ENCODE measurements at regions not wholly inside any gene's neighbourhood (a gene's known extent, or its start where the extent isn't known, plus 50 kb on each side); places are given as distances from the start of the nearest gene placed in this dataset.

DNA sequence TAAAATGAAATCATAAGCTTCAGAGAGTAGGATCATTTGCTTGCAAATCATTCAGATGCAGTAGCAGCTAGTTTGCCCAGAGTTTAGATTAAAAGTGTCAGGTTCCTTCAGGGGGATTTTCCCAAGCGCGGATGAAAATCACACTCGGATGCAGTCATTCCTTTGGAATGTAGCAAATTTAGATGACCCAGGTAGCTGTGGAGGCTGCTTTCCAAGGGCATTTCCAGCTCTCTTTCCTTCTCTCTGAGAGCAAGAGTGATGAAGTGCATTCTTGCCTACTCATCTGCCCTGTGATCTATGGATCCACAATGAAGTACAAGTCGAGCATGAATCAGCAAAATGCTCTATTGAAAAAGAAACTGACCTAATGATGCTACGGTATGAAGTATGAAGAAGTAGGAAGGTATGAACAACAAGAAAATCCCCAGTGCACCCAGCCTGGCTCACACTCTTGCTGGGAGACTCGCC is 200.2 kb downstream of the PLK2 start:
- no peak for TF ChIP-seq POLR2A (IDR thresholded peaks at IDR 0.05)
- TF ChIP-seq EP300 (IDR thresholded peaks at IDR 0.05), result no peak
- TF ChIP-seq, protein P1, sequence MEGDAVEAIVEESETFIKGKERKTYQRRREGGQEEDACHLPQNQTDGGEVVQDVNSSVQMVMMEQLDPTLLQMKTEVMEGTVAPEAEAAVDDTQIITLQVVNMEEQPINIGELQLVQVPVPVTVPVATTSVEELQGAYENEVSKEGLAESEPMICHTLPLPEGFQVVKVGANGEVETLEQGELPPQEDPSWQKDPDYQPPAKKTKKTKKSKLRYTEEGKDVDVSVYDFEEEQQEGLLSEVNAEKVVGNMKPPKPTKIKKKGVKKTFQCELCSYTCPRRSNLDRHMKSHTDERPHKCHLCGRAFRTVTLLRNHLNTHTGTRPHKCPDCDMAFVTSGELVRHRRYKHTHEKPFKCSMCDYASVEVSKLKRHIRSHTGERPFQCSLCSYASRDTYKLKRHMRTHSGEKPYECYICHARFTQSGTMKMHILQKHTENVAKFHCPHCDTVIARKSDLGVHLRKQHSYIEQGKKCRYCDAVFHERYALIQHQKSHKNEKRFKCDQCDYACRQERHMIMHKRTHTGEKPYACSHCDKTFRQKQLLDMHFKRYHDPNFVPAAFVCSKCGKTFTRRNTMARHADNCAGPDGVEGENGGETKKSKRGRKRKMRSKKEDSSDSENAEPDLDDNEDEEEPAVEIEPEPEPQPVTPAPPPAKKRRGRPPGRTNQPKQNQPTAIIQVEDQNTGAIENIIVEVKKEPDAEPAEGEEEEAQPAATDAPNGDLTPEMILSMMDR (IDR thresholded peaks at IDR 0.05), result no peak
- Histone ChIP-seq H3K36me3 (no peaks in the 10 kb centered on the region), H3K9me3 (no peaks in the 10 kb centered on the region), H3K27me3 (no peaks in the 10 kb centered on the region), H3K27ac (no peak overlapping the region), H3K4me3 (no peak overlapping the region), H3K4me1 (ENCODE audit: insufficient read depth) (peaks cover 2% of the 10 kb centered on the region)
- DNase-seq, result no peak
- intact Hi-C loops (cut with DNase I), result no loop called here
- 30 to 42% (median 34%) methylated on average over 6 of the region's 6 CpGs for WGBS, 3 donors

DNA sequence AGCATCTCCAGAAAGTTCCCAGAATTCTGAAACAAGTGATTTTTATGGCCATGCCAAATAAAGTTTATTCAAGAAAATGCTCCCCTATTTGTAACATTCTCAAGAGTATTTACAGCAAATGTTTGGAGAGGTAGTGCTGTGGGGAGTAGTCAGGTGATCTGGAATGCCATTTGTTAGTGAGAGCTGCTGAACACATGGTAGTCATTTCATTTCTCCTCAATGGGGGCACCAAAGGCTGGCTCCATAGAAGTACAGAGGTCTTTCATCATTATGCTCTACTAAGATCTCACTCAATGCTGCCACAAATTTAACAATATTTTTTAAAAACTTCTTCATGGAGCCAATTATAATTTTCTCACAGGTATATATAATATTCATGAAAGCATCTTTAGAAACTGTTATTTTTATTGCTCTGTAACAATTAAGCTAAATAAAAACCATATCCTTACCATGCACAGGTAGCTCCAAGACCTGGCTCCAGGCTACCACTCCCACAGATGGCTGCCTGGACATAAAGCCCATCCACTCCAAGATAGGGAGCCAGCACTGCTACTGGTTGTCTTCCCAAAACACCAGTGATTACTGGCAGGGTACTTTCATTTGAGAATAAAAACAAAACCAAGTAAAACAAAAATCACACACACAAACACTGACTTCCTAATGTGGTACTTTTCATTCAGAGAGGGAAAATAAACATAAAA is 200.8 kb downstream of the PLK2 start:
- TF ChIP-seq EP300 (IDR thresholded peaks at IDR 0.05), result no peak
- TF ChIP-seq, protein P1 (IDR thresholded peaks at IDR 0.05), result no peak
- TF ChIP-seq POLR2A (IDR thresholded peaks at IDR 0.05), result no peak
- Histone ChIP-seq H3K27ac (no peak overlapping the region), H3K9me3 (no peaks in the 10 kb centered on the region), H3K4me1 (ENCODE audit: insufficient read depth) (peaks cover 2% of the 10 kb centered on the region), H3K27me3 (no peaks in the 10 kb centered on the region), H3K4me3 (no peak overlapping the region), H3K36me3 (no peaks in the 10 kb centered on the region)
- DNase-seq, result no peak
- intact Hi-C loops (cut with DNase I), result no loop called here

DNA sequence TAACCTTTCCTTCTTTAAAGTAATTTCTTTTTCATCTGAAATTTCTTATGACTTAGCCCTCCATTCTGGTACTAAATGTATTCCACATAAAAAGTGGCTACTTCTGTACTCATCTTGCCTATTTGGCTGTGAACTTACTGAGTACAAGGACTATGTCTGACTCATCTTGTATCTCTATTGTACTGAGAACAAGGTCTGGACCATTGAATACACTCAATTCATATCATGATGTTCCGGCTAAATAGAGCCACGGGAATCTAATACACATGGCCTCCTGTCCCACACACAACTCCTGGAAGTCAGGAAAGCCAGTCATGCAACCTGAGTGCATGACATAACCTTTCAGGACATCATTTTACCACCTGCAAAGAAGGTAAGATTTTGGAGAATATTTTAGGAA is 203.9 kb downstream of the PLK2 start:
- H3K9me3 ChIP-seq, result no peaks in the 10 kb centered on the region
- intact Hi-C loops (cut with DNase I), result no loop called here
- TF ChIP-seq, protein P1 (IDR thresholded peaks at IDR 0.05), result no peak
- no peak for TF ChIP-seq POLR2A (IDR thresholded peaks at IDR 0.05)
- TF ChIP-seq EP300 (IDR thresholded peaks at IDR 0.05), result no peak
- no peak for DNase-seq
- H3K27me3 ChIP-seq, result no peaks in the 10 kb centered on the region
- no peak overlapping the region for H3K27ac ChIP-seq
- H3K4me1 ChIP-seq (ENCODE audit: insufficient read depth), result peaks cover 2% of the 10 kb centered on the region
- 87 to 91% (median 89%) methylated on average over 2 of the region's 2 CpGs for WGBS, 3 donors
- H3K4me3 ChIP-seq, result no peak overlapping the region
- no peaks in the 10 kb centered on the region for H3K36me3 ChIP-seq

DNA sequence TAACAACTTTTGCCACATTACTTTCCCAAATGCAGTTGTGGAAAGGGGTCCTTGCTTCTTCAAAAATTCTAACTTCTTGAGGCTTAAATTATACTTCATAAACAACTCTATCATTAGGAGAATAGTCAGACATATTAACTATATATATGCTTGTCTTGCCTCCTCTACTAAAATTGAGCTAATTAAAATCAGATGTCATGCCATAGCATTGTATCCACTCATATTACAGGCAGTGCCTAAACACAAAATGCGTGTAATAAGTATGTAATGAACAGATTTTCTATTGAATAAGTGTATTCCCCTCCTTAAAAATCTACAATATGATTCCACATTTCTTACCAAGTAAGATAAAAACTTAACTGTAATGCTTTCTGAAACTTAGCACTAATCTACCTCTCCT is 204.5 kb downstream of the PLK2 start:
- intact Hi-C loops (cut with DNase I), result no loop called here

More for the DNA sequence above, 204.5 kb downstream of the PLK2 start:
- Histone ChIP-seq H3K27ac (no peak overlapping the region), H3K27me3 (no peaks in the 10 kb centered on the region), H3K9me3 (no peaks in the 10 kb centered on the region), H3K36me3 (no peaks in the 10 kb centered on the region), H3K4me1 (ENCODE audit: insufficient read depth) (peaks cover 2% of the 10 kb centered on the region), H3K4me3 (no peak overlapping the region)
- DNase-seq, result no peak
- TF ChIP-seq POLR2A (IDR thresholded peaks at IDR 0.05), result no peak
- no peak for TF ChIP-seq EP300 (IDR thresholded peaks at IDR 0.05)
- TF ChIP-seq, protein P1 (IDR thresholded peaks at IDR 0.05), result no peak
- 91 to 95% (median 94%) methylated on average over 1 of the region's 1 CpG for WGBS, 3 donors

Data from ovary (tissue), 7 donors.